Sigmoid colon (tissue), 4 donors: ENCODE measurements at regions not wholly inside any gene's neighbourhood (a gene's known extent, or its start where the extent isn't known, plus 50 kb on each side); places are given as distances from the start of the nearest gene placed in this dataset.

Source experiments
- CTCF ChIP-seq, 4 experiments: fragments of 450-650 bp in 3 of 4; fragments of 200-600 bp in 1 of 4; IDR thresholded peaks; one replicate each; pipeline ENCODE4 v1.5.1; 2016 to 2019; ENCODE audit warnings: antibody characterized with exemption in 4 of 4, mild to moderate bottlenecking in 3 of 4, moderate library complexity in 2 of 4
- POLR2A ChIP-seq, 2 donors: fragments of 450-650 bp; IDR thresholded peaks; one replicate each; pipeline ENCODE4 v1.6.1; 2016; ENCODE audit warnings: antibody characterized with exemption in 2 of 2, mild to moderate bottlenecking in 2 of 2, moderate library complexity in 2 of 2
- POLR2AphosphoS5 ChIP-seq, 4 donors: sonication (generic); formaldehyde crosslinking; IDR thresholded peaks; one replicate each; pipeline ENCODE4 v1.6.1; 2017; ENCODE audit warnings: antibody characterized with exemption in 4 of 4

GRCh38 chr2:122094557-122094956 is 339.1 kb downstream of the TSN start:
- TF ChIP-seq CTCF (IDR thresholded peaks at IDR 0.05) = no peak
- TF ChIP-seq POLR2A (IDR thresholded peaks at IDR 0.05) = no peak
- no peak for TF ChIP-seq POLR2AphosphoS5 (IDR thresholded peaks at IDR 0.05)
